Right lobe of liver (tissue), 4 donors: ENCODE measurements at regions not wholly inside any gene's neighbourhood (a gene's known extent, or its start where the extent isn't known, plus 50 kb on each side); places are given as distances from the start of the nearest gene placed in this dataset.

ENCODE experiments used
- CTCF ChIP-seq, 4 donors: fragments of 200-600 bp in 3 of 4; fragments of 450-650 bp in 1 of 4; IDR thresholded peaks; one replicate each; pipeline versions ENCODE4 v1.5.1 to v1.8.0; 2016 to 2022; ENCODE audit warnings: antibody characterized with exemption in 4 of 4, mild to moderate bottlenecking in 2 of 4
- POLR2A ChIP-seq: fragments of 450-650 bp; IDR thresholded peaks from one replicate; pipeline ENCODE4 v1.6.1; 2017; ENCODE audit warnings: antibody characterized with exemption, mild to moderate bottlenecking
- donor health status: DM: no; HTN: no; CAD: no.
- donor health status: DM: no; HTN: no; CAD: no.
- donor health status: DM: no; HTN: yes; CAD: no.

GRCh38 chr4:26122690-26123089 lies 198.1 kb upstream of the RBPJ start:
- TF ChIP-seq CTCF (IDR thresholded peaks at IDR 0.05) = no peak
- TF ChIP-seq POLR2A = no peak
